GF-D8 (cell line): ENCODE measurements at regions not wholly inside any gene's neighbourhood (a gene's known extent, or its start where the extent isn't known, plus 50 kb on each side); places are given as distances from the start of the nearest gene placed in this dataset.

Experiments used
- DNase-seq: peaks from one replicate; lab custom pipeline; 2025; lab: John Stamatoyannopoulos, UW

GRCh38 chr20:9981829-9982228 lies 53.0 kb upstream of the ANKEF1 start:
- no peak for DNase-seq

- peak; percentile 14 for DNase-seq
These were observed 56.3 kb upstream of the ANKEF1 start for GRCh38 chr20:9978397-9979004.

GRCh38 chr20:9977629-9978028 lies 57.2 kb upstream of the ANKEF1 start:
- DNase-seq, result no peak

GRCh38 chr20:9974324-9974723 lies 60.5 kb upstream of the ANKEF1 start:
- no peak for DNase-seq

GRCh38 chr20:9971746-9972145 lies 63.0 kb upstream of the ANKEF1 start:
- DNase-seq, result no peak

GRCh38 chr20:9969626-9970025 lies 65.2 kb upstream of the ANKEF1 start:
- no peak for DNase-seq

GRCh38 chr20:9968015-9968414 lies 66.8 kb upstream of the ANKEF1 start:
- no peak for DNase-seq

- no peak for DNase-seq
These were observed 67.8 kb upstream of the ANKEF1 start for GRCh38 chr20:9966966-9967365.

- DNase-seq, result no peak
These were observed 71.8 kb upstream of the ANKEF1 start for GRCh38 chr20:9963029-9963428.

GRCh38 chr20:9958693-9959092 lies 76.1 kb upstream of the ANKEF1 start:
- DNase-seq, result no peak

GRCh38 chr20:9955646-9956045 lies 79.1 kb upstream of the ANKEF1 start:
- no peak for DNase-seq

GRCh38 chr20:9949563-9949962 lies 85.2 kb upstream of the ANKEF1 start:
- no peak for DNase-seq

- DNase-seq, result no peak
These were observed 89.4 kb upstream of the ANKEF1 start for GRCh38 chr20:9945408-9945807.

GRCh38 chr20:9942736-9943135 lies 92.1 kb upstream of the ANKEF1 start:
- DNase-seq, result no peak

GRCh38 chr20:9940329-9940728 lies 94.5 kb upstream of the ANKEF1 start:
- no peak for DNase-seq

- DNase-seq, result no peak
These were observed 95.6 kb upstream of the ANKEF1 start for GRCh38 chr20:9939231-9939630.

GRCh38 chr20:9935285-9935684 lies 96.4 kb upstream of the PAK5 start:
- DNase-seq, result no peak

- DNase-seq, result no peak
These were observed 91.3 kb upstream of the PAK5 start for GRCh38 chr20:9930142-9930541.

- DNase-seq, result no peak
These were observed 90.1 kb upstream of the PAK5 start for GRCh38 chr20:9928955-9929354.

- no peak for DNase-seq
These were observed 89.4 kb upstream of the PAK5 start for GRCh38 chr20:9928281-9928737.

GRCh38 chr20:9927224-9927623 lies 88.3 kb upstream of the PAK5 start:
- DNase-seq, result no peak

GRCh38 chr20:9926476-9926875 lies 87.6 kb upstream of the PAK5 start:
- no peak for DNase-seq

GRCh38 chr20:9926007-9926406 lies 87.1 kb upstream of the PAK5 start:
- DNase-seq, result no peak

GRCh38 chr20:9923648-9924047 lies 84.8 kb upstream of the PAK5 start:
- DNase-seq, result no peak

GRCh38 chr20:9920866-9921265 lies 82.0 kb upstream of the PAK5 start:
- DNase-seq, result no peak
